BLaER1 treated with 17β-estradiol and CSF1 and Interleukin-3, amounts not matched to agents 10 nM and 100 nM (cell line): ENCODE measurements at regions not wholly inside any gene's neighbourhood (a gene's known extent, or its start where the extent isn't known, plus 50 kb on each side); places are given as distances from the start of the nearest gene placed in this dataset.

Source experiments
- H3K27ac ChIP-seq, 11 experiments: shearing (Covaris generic); formaldehyde crosslinking; 2 replicates each; pipeline ENCODE4 v1.8.1; 2022
- H3K27me3 ChIP-seq, 11 experiments: shearing (Covaris generic); formaldehyde crosslinking; 2 replicates each; pipeline ENCODE4 v1.8.1; 2022
- H3K36me3 ChIP-seq, 11 experiments: shearing (Covaris generic); formaldehyde crosslinking; 2 replicates each; pipeline ENCODE4 v1.8.1; 2022
- H3K4me1 ChIP-seq, 10 experiments: shearing (Covaris generic); formaldehyde crosslinking; 2 replicates each; pipeline ENCODE4 v1.8.1; 2022
- H3K4me2 ChIP-seq, 11 experiments: shearing (Covaris generic); formaldehyde crosslinking; 2 replicates each; pipeline ENCODE4 v1.8.1; 2022
- H3K4me3 ChIP-seq, 10 experiments: shearing (Covaris generic); formaldehyde crosslinking; 2 replicates each; pipeline ENCODE4 v1.8.1; 2022
- H3K9ac ChIP-seq, 11 experiments: shearing (Covaris generic); formaldehyde crosslinking; 2 replicates each; pipeline ENCODE4 v1.8.1; 2022
- H3K9me3 ChIP-seq, 11 experiments: shearing (Covaris generic); formaldehyde crosslinking; replicated peaks in 1 of 11; 2 replicates each; pipeline ENCODE4 v1.8.1; 2022
- H4K20me1 ChIP-seq, 11 experiments: shearing (Covaris generic); formaldehyde crosslinking; 2 replicates each; pipeline ENCODE4 v1.8.1; 2022
- Cebpa-rat ChIP-seq, 11 experiments: shearing (Covaris generic); IDR thresholded peaks; 2 replicates each; pipeline ENCODE4 v1.8.1; 2022

- Histone ChIP-seq H3K27ac (peak overlapping the region in 9 of 11 experiments; percentile 30 to 64 (median 54); a peak in 15 of 22 replicates), H3K27me3 (no peaks in the 10 kb centered on the region), H3K9me3 (no peaks in the 10 kb centered on the region), H4K20me1 (no peaks in the 10 kb centered on the region), H3K4me3 (no peak overlapping the region), H3K36me3 (no peaks in the 10 kb centered on the region), H3K9ac (no peak overlapping the region), H3K4me1 (peaks cover 3 to 52% (median 16%) of the 10 kb centered on the region in 10 experiments; a peak in 15 of 20 replicates), H3K4me2 (peak overlapping the region in 9 of 11 experiments; percentile 5 to 75 (median 28); a peak in 13 of 22 replicates)
- TF ChIP-seq Cebpa-rat (IDR thresholded peaks at IDR 0.05) = peak in 1 of 11 experiments; percentile 17; a peak in 3 of 22 replicates
These were observed 322.2 kb upstream of the SEMA6D start for GRCh38 chr15:47395076-47395475.

- Histone ChIP-seq H3K4me2 (no peak overlapping the region), H3K4me1 (peaks cover 3 to 32% (median 16%) of the 10 kb centered on the region in 10 experiments; a peak in 15 of 20 replicates), H3K9me3 (no peaks in the 10 kb centered on the region)
These were observed 319.6 kb upstream of the SEMA6D start for GRCh38 chr15:47397655-47398054.

GRCh38 chr15:47398132-47398531 lies 319.2 kb upstream of the SEMA6D start:
- H3K27ac ChIP-seq = no peak overlapping the region
- no peaks in the 10 kb centered on the region for H4K20me1 ChIP-seq
- TF ChIP-seq Cebpa-rat (IDR thresholded peaks at IDR 0.05) = no peak
- H3K4me1 ChIP-seq = peaks cover 3 to 32% (median 16%) of the 10 kb centered on the region in 10 experiments; a peak in 15 of 20 replicates
- no peaks in the 10 kb centered on the region for H3K36me3 ChIP-seq
- H3K9me3 ChIP-seq = no peaks in the 10 kb centered on the region
- H3K4me2 ChIP-seq = no peak overlapping the region
- no peaks in the 10 kb centered on the region for H3K27me3 ChIP-seq
- H3K9ac ChIP-seq = no peak overlapping the region
- no peak overlapping the region for H3K4me3 ChIP-seq

More at GRCh38 chr15:47397655-47398054, 319.6 kb upstream of the SEMA6D start:
- no peak for TF ChIP-seq Cebpa-rat (IDR thresholded peaks at IDR 0.05)
- Histone ChIP-seq H3K36me3 (no peaks in the 10 kb centered on the region), H3K4me3 (no peak overlapping the region), H4K20me1 (no peaks in the 10 kb centered on the region), H3K27ac (no peak overlapping the region), H3K9ac (no peak overlapping the region), H3K27me3 (no peaks in the 10 kb centered on the region)

GRCh38 chr15:47398594-47398993 lies 318.7 kb upstream of the SEMA6D start:
- Histone ChIP-seq H3K4me2 (no peak overlapping the region), H3K27me3 (no peaks in the 10 kb centered on the region), H3K27ac (no peak overlapping the region), H3K9ac (no peak overlapping the region), H4K20me1 (no peaks in the 10 kb centered on the region), H3K4me3 (no peak overlapping the region), H3K36me3 (no peaks in the 10 kb centered on the region), H3K9me3 (no peaks in the 10 kb centered on the region), H3K4me1 (peaks cover 3 to 32% (median 16%) of the 10 kb centered on the region in 10 experiments; a peak in 15 of 20 replicates)
- no peak for TF ChIP-seq Cebpa-rat (IDR thresholded peaks at IDR 0.05)

- TF ChIP-seq Cebpa-rat (IDR thresholded peaks at IDR 0.05) = no peak
These were observed 318.2 kb upstream of the SEMA6D start for GRCh38 chr15:47399100-47399499.

GRCh38 chr15:47400603-47401002 lies 316.7 kb upstream of the SEMA6D start:
- Histone ChIP-seq H3K4me2 (no peak overlapping the region), H3K27ac (no peak overlapping the region), H3K36me3 (no peaks in the 10 kb centered on the region), H3K27me3 (no peaks in the 10 kb centered on the region), H3K9ac (no peak overlapping the region), H3K9me3 (no peaks in the 10 kb centered on the region), H3K4me3 (no peak overlapping the region), H4K20me1 (no peaks in the 10 kb centered on the region), H3K4me1 (peaks cover 0 to 12% (median 5%) of the 10 kb centered on the region in 10 experiments; a peak in 14 of 20 replicates)
- TF ChIP-seq Cebpa-rat (IDR thresholded peaks at IDR 0.05) = no peak

More at GRCh38 chr15:47399100-47399499, 318.2 kb upstream of the SEMA6D start:
- no peak overlapping the region for H3K4me3 ChIP-seq
- H3K4me2 ChIP-seq = no peak overlapping the region
- no peaks in the 10 kb centered on the region for H3K36me3 ChIP-seq
- H3K4me1 ChIP-seq = peaks cover 3 to 27% (median 16%) of the 10 kb centered on the region in 10 experiments; a peak in 15 of 20 replicates
- no peak overlapping the region for H3K27ac ChIP-seq
- no peak overlapping the region for H3K9ac ChIP-seq
- no peaks in the 10 kb centered on the region for H4K20me1 ChIP-seq
- H3K27me3 ChIP-seq = no peaks in the 10 kb centered on the region
- H3K9me3 ChIP-seq = no peaks in the 10 kb centered on the region

GRCh38 chr15:47401427-47401826 lies 315.9 kb upstream of the SEMA6D start:
- no peak for TF ChIP-seq Cebpa-rat (IDR thresholded peaks at IDR 0.05)
- H3K27me3 ChIP-seq = no peaks in the 10 kb centered on the region
- no peaks in the 10 kb centered on the region for H3K36me3 ChIP-seq
- no peak overlapping the region for H3K27ac ChIP-seq
- no peak overlapping the region; a peak in 1 of 22 replicates for H3K4me2 ChIP-seq
- peaks cover 0 to 4% (median 0%) of the 10 kb centered on the region in 10 experiments; a peak in 3 of 20 replicates for H3K4me1 ChIP-seq
- H4K20me1 ChIP-seq = no peaks in the 10 kb centered on the region
- no peaks in the 10 kb centered on the region for H3K9me3 ChIP-seq
- H3K4me3 ChIP-seq = no peak overlapping the region
- no peak overlapping the region for H3K9ac ChIP-seq

- Histone ChIP-seq H3K36me3 (no peaks in the 10 kb centered on the region), H3K4me2 (no peak overlapping the region)
These were observed 314.5 kb upstream of the SEMA6D start for GRCh38 chr15:47402829-47403228.

GRCh38 chr15:47404877-47405276 lies 312.4 kb upstream of the SEMA6D start:
- H3K27me3 ChIP-seq = no peaks in the 10 kb centered on the region
- H3K36me3 ChIP-seq = no peaks in the 10 kb centered on the region
- H3K4me1 ChIP-seq = peaks cover 0 to 3% (median 0%) of the 10 kb centered on the region in 10 experiments; a peak in 4 of 20 replicates
- no peaks in the 10 kb centered on the region for H4K20me1 ChIP-seq
- no peak overlapping the region for H3K27ac ChIP-seq
- H3K4me2 ChIP-seq = no peak overlapping the region
- no peak overlapping the region for H3K9ac ChIP-seq
- no peaks in the 10 kb centered on the region for H3K9me3 ChIP-seq
- H3K4me3 ChIP-seq = no peak overlapping the region
- no peak for TF ChIP-seq Cebpa-rat (IDR thresholded peaks at IDR 0.05)

More at GRCh38 chr15:47402829-47403228, 314.5 kb upstream of the SEMA6D start:
- H3K9me3 ChIP-seq = no peaks in the 10 kb centered on the region
- TF ChIP-seq Cebpa-rat (IDR thresholded peaks at IDR 0.05) = no peak
- H3K27ac ChIP-seq = no peak overlapping the region
- H3K27me3 ChIP-seq = no peaks in the 10 kb centered on the region
- H3K9ac ChIP-seq = no peak overlapping the region
- H3K4me1 ChIP-seq = no peaks in the 10 kb centered on the region; a peak in 1 of 20 replicates
- no peaks in the 10 kb centered on the region for H4K20me1 ChIP-seq
- no peak overlapping the region for H3K4me3 ChIP-seq
